NCI-H2171 treated with DMSO at 0.1 percent for 48 hours (cell line): ENCODE measurements at regions not wholly inside any gene's neighbourhood (a gene's known extent, or its start where the extent isn't known, plus 50 kb on each side); places are given as distances from the start of the nearest gene placed in this dataset.

ENCODE experiments used
- DNase-seq: peaks from one replicate; lab custom pipeline; 2025; lab: John Stamatoyannopoulos, UW

DNA sequence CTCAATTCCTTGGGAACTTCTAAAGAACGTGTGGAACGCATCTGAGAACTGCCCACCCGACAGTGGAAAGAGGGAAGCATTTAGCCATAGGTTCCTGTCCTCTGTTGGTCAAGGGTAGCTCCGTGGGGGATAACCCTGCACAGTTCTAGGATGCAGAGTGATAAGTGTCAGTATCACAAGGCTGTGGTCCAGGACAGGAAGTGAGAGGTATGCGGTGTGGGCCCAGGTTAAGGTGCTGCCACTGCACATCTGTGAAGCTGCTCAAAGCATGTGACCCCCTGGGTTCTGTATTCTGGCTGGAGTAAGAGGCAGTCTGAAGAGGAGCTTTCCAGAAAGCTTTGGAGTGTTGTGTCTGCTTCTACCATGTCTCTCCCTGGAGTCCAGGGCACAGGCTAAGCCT lies 51.7 kb upstream of the HES1 start:
- no peak for DNase-seq
